HG03045 (cell line): ENCODE measurements at regions not wholly inside any gene's neighbourhood (a gene's known extent, or its start where the extent isn't known, plus 50 kb on each side); places are given as distances from the start of the nearest gene placed in this dataset.
"Not testable (repeated sequence)": the region's sequence is repeated elsewhere in the genome, so short reads cannot be mapped to it uniquely, and the experiment has no call there.

Source experiments
- ATAC-seq: cut with Tn5 transposase; IDR thresholded peaks from one replicate; pipeline ENCODE4 v1.9.1; 2021; ENCODE audit warnings: mild to moderate bottlenecking, moderate library complexity; ENCODE audit not compliant: unreplicated experiment

- no peak for ATAC-seq
Observed at GRCh38 chr2:211204902-211205301, 648.5 kb downstream of the CPS1 start.

DNA sequence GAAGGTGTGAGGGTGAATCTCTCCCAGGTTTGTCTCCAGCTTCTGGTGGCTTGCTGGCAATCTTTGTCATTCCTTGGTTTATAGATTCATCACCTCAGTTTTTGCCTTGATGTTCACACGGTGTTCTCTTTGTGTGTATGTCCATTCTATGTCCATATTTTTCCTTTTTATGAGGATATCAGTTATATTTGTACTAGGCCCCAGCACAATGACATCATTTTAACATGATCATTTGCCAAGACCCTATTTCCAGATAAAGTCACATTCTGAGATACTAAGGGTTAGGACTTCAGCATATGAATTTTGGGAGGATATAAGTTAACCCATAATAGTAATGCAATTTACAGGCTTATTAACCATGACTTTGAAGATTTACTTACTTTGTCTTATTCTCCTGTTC, 649.0 kb downstream of the CPS1 start:
- no peak for ATAC-seq

- no peak for ATAC-seq
Observed at GRCh38 chr2:211205836-211206235, 649.4 kb downstream of the CPS1 start.

DNA sequence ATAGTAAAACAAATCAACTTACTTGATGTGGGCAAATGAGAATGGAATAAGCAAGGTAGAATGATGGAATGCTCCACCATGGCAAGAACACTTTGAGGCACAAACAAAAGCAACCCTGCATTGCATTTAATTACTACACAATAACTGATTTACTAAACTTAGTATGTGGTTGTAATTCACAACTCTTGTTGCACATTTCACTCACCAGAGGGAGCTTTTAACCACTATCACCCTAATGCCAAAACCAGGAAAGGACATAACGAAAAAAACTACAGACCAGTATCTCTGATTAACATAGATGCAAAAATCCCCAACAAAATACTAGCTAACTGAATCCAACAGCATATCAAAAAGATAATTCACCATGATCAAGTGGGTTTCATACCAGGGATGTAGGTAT, 659.8 kb downstream of the CPS1 start:
- ATAC-seq, result no peak

GRCh38 chr2:211219548-211219947, 663.1 kb downstream of the CPS1 start:
- ATAC-seq, result not testable (repeated sequence)

GRCh38 chr2:211225784-211226183, 669.4 kb downstream of the CPS1 start:
- no peak for ATAC-seq

GRCh38 chr2:211228559-211228958, 672.2 kb downstream of the CPS1 start:
- no peak for ATAC-seq

- ATAC-seq, result no peak
Observed at GRCh38 chr2:211237586-211238275, 681.3 kb downstream of the CPS1 start.

- ATAC-seq, result no peak
Observed at GRCh38 chr2:211241891-211242290, 685.5 kb downstream of the CPS1 start.

GRCh38 chr2:211247751-211248150, 691.4 kb downstream of the CPS1 start:
- ATAC-seq, result no peak

- no peak for ATAC-seq
Observed at GRCh38 chr2:211248841-211249240, 692.4 kb downstream of the CPS1 start.

- ATAC-seq, result no peak
Observed at GRCh38 chr2:211251016-211251415, 694.6 kb downstream of the CPS1 start.

- no peak for ATAC-seq
Observed at GRCh38 chr2:211258646-211259335, 702.4 kb downstream of the CPS1 start.

DNA sequence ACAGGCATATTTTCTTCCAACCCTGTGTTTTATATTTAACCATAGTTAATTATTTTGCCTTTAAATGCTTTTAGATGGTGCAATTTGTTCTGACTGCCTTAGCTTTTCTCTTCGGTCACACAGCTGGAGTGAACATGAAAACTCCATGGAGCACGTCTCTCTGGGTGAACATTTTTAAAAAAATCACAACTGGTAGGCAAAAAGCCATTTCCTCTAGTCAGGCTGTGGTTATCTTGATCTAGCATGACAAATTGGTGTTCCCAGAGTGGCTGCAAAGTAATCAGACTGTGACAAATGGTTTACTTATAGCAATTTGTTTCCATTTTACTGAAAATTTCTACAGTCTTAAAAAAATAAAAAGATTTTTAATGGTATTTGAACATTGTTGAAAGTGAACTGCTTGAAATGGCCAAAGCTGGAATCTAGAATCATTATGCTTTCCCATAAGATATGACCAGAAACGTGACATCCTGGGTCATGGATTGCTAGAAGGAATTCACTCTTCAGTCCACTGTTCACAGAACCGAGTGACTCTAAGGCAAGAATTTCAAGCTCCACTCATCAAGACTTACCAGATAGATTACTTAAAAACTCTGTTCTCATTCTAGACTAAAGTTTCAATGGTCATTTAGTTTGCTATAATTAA, 703.6 kb downstream of the CPS1 start:
- no peak for ATAC-seq

DNA sequence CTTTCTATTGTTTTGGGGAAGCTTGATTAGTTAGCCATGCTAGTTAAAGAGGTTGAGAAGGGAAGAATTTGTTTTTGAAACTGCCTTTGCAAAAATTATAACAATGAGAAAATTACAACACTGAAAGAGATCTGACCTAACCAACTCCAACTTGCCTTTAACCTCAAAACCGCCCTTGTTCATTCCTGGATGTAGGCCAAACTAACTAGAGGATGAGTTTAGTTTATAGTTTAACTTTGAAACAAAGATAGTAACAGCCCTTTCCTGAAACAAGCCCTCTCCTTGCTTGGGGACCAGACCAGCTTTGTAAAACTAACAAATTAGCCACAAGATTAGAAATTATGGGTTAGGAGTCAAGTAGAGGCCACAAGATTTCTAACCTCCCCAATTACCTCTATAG, 713.9 kb downstream of the CPS1 start:
- ATAC-seq, result no peak

DNA sequence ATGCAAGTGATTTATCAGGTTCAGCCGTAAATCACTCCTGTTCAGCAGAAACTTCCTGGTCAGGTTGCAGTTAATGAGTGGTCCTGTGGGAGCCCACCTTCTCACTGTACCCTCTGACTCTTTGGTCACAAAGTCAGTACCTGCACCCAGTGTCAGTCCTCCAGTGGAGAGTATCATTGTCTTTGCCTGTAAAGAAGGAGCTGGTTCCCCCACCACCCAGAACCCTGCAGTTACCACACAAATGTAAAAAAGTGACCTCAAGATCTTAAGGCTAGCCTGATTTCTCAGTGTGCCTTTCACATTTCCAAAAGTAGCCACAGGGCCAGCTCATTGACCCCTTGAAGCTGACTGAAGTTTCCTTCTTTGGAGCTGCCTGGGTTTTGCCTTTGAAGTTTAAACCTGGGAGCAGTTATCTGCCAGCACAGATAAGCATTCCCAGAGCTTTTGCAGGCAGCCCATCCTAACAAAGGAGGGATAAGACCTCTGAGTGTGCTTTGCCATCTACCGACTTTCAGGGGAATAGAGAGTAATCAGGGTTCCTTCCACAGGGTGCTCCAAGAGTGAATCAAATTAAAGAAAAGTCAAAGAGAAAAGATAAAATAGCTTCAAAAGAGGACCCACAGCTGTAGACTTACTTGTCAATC, 725.2 kb downstream of the CPS1 start:
- no peak for ATAC-seq

DNA sequence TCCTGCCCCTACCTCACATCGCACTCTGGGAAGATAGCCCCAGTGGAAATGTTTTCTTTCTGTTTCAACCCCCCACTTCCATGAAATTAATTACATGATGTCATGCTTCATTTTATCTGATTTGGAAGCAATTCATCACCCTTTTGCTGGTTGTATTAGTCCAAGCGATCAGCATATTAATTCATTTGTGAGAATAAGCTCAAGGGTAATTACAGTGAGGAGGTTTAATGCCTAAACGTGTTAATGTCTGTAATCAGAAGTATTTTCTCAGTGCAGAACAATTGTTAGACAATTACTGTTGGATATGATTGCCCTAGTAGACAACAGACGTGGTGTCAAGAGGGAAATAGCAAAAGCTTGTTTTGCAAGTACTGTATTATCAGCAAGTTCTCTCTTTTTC, 746.3 kb downstream of the CPS1 start:
- no peak for ATAC-seq

DNA sequence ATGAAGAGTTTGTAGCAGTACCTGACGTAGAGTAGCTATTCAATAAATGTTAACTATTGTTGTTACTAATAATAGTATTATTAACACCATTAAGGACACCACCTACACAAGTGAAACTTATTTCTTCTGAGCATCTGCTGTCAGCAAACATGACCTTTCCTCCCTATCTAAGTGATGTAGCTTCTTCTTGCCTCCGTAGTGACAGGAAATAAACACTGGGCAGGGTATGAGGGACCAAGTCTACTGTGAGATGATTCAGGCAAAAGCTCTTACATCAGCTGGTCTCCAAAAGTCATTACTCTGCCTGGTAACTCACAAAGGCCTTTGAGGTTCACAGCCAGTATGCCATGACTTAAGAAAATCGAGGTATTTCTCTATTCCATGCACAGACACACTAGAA, 750.5 kb downstream of the CPS1 start:
- no peak for ATAC-seq
